Stimulated activated CD8-positive, alpha-beta memory T cell treated with anti-CD3 and anti-CD28 coated beads, Interleukin-4, amount 100 ng/mL, for 48 hours (primary cell): ENCODE measurements at regions not wholly inside any gene's neighbourhood (a gene's known extent, or its start where the extent isn't known, plus 50 kb on each side); places are given as distances from the start of the nearest gene placed in this dataset.
"Not testable (repeated sequence)": the region's sequence is repeated elsewhere in the genome, so short reads cannot be mapped to it uniquely, and the experiment has no call there.

Experiments
- DNase-seq: peaks from one replicate; pipeline ENCODE4 v3.0.0-alpha.2; 2020

DNA sequence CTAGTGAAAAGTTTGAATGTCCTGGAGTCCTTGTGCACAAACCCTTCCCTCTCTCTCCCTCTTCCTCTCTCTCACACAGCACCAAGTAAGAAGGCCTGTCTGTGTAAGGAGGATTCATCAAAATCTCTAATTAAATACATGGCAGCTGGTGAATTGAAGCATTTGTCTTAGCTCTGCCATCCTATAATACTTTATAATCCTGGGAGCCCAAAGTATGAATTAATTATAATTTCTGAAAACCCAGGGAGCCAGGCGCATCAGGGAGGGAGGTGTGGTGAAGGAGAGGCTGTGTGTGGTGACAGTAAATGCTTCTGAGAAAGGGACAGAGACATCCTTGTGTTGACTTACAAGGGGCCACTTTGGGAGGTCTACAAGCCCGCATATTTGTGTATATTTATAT, 691.4 kb upstream of the EEF2KMT start:
- DNase-seq = no peak

DNA sequence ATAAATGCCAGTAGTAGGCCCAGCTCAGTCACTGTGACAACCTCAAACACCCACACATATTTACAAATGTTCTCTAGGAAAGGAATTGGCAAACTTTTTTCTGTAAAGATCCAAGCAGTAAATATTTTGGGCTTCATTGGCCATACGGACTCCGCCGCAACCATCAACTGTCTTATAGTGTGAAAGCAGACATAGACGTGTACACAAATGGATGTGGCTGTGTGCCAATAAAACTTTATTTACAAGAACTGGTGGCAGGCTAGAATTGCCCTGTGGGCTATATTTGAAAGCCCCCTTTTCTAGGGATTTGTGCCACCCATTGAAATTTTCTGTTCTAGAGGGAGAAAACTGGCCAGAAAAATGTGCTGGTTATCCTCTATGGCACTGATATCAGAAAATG, 683.8 kb upstream of the EEF2KMT start:
- no peak for DNase-seq

DNA sequence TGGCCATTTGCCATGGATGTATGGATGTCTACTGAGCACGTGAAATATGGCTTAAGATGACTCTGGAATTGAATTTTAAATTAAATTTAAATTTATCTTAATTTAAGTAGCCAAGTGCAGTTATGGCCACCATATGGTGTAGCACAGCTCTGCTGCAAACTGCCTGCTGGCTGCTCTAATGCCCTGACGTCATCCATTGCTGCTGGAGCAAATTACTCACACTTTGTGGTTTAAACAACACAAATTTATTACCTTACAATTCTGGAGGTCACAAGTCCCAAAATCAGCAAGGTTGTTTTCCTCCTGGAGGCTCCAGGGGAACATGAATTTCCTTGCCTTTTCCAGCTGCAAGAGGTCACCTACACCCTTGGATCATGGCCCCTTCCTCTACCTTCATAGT, 679.3 kb upstream of the EEF2KMT start:
- no peak for DNase-seq

DNA sequence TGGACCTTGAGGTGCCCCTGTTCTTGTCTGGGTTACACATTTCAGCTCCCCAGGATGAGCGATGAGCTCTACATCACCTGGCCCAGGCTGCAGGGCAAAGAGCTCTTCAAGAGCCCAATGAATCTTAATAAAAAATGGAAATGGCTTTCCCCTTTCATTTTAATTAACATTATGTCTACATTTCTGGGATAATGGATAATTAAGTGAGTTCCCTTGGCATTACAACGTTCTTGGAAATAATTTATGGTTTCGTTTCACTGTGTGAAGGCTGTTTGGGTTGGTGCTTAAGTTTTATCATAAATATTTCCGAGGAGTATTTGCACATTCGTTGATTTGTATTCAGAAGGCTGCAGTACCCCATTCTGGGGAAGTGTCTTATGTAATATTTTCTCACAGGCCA, 678.3 kb upstream of the EEF2KMT start:
- DNase-seq = no peak

DNA sequence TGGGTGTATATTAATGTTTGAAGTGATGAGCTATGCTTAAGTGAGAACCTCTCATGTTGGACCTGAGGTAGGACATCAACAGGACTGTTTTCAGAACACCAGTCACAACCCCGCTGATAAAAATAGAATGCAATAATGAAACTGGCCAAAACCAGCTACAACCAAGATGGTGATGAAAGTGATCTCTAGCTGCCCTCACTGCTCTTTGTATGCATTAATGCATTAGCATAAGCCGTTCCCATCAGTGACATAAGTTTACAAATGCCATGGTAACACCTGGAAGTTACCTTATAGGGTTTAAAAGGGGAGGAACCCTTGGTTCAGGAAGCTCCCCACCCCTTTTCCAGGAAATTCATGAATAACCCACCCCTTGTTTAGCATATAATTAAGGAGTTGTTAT, 672.5 kb upstream of the EEF2KMT start:
- DNase-seq = no peak

DNA sequence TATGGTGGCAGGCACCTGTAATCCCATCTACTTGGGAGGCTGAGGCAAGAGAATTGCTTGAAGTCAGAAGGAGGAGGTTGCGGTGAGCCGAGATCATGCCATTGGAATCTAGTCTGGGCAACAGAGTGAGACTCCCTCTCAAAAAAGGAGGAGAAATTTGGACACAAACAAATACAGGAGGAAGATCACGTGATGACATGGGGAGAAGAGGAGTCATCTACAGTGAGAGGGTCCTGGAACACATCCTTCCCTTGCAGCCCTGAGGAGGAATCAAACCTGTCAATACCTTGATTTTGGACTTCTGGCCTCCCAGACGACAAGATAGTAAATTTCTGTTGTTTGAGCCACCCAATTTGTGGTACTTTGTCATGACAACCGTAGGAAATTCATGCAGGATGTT, 671.9 kb upstream of the EEF2KMT start:
- no peak for DNase-seq

DNA sequence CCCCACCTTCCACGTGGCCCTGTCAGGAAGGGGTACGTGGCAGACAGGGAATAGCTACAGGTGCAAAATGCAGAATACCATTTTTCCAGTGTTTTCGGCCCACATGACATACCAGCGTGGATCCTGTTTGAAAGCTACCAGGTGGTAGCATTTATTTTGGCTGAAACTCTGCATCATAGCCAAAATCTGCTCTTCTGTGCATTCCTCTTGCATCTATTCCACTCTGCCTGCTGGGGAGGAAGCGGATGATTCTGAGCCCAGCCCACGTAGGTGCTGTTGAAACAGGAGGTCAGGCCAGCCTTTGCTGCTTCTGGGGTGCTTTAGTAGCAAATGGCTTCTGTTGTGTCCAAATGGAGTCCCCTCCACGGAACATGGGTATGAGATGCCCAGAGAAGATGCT, 670.9 kb upstream of the EEF2KMT start:
- no peak for DNase-seq

DNA sequence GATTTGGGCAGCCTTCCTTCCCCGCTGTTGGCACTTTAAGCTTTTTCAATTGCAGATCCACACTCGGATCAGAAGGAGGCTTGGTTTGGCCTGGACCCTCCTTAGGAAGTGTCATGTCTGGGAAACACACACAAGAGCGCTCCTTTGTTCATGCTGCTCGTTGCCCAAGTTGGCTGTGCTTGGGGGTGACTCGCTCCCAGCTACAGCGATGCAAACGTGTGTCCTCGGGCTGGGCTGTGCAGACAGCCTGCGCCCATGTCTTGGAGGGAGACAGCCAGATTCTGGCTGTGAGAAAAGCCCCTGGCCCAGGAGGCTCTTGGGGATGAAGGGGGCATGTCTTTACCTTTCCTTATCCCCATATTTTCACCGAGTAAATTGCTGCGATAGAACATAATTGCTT, 665.6 kb upstream of the EEF2KMT start:
- no peak for DNase-seq

DNA sequence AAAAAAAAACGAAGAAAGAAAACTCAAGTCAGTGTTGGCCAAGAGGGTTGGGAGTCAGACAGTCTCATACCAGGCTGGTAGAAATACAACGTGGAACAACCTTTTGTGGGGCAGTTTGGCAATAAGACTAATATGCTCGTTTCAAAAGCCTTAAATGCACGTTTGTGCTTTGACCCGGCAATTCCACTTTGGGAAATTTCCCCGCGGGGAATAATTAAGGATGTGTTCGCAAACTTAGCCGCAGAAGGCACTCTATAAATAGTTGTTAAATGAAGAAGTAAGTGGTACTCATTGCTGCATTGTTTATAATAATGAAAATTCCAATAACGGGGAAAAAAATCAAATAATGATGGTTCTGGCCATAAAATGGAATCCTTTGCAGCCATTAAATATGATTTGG, 664.8 kb upstream of the EEF2KMT start:
- DNase-seq = no peak

DNA sequence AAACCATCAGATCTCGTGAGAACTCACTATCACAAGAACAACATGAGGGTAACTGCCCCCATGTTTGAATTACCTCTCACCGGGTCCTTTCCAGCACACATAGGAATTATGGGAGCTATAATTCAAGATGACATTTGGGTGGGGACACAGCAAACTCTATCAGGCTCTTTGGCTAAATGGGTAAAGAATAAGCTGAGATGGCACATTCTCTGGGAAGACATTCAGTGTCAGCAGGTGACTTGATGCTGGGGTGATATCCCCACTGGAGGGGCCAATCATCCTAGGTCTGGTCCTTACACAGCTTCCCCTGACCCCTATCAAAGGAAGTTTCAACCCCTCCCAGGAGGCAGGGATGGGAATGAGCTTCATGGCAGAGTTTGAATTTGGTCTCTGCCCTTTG, 664.0 kb upstream of the EEF2KMT start:
- DNase-seq = no peak

DNA sequence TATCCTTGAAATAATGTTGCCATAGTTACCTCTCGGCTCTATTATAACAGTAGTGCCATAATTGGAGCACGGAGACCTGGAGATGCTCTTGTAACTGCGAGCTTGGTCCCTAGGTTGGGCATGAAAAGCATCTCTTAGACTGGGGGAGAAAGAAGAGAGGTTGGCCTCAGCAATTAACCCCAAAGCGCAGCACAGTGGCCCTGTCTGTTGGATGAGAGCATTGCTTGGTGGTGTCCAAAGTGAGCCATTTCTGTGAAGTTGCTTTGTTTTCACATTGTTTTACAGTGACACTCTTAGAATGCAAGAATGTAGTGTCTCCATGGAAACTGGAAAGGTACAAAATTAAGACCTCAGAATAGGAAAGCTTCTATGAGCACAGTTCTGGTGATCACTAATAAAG, 660.7 kb upstream of the EEF2KMT start:
- DNase-seq = no peak

DNA sequence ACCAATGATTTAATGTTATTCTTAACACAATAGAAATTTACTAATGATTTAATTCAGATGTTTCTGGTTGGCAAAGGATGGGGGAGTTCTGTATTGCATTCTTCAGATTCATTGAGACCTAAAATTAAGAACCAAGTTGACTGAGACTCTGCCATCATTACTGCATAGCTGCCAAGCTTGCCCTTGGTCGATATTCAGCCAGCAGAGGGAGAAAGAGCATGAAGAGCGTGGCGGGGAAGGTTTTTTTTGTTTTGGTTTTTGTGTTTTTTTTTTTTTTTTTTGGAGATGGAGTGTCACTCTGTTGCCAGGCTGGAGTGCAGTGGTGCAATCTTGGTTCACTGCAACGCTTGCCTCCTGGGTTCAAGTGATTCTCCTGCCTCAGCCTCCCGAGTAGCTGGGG, 659.4 kb upstream of the EEF2KMT start:
- DNase-seq = no peak

DNA sequence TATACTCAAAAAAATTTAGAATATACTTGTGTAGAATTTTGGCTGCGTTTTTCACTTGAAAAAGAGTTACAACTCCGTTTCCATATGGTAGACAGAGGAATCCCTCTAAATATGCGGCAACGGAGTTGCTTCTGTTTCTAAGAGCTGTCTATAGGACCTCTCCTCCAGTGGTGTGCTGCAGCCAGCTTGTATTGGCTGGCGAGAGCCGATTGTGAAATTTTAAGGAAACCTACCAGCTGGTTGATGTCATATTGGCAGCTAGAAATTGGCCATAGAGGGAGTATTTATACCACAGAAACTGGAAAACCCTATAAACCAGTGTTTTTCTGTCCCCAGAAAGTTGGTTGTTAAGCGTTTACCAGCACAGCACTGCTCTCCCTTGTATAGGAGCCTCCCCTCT, 655.8 kb upstream of the EEF2KMT start:
- no peak for DNase-seq

DNA sequence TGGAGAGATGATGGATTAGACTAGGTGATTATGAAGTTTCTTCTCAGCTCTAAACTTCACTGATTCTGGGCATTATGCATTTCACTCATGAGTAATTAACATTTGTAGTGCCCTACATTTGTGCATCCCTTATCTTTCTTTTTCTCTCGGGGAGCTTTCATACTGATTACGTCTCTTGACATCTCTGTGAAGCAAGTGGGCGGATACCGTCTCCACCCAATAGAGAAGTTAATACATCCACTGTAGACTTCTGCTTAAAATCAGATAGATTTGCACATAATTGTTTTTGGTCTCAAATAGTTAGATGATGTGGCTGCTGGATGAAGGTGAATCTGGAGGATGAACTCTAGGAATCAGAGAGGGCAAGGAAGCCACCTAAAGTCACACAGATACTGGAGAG, 653.6 kb upstream of the EEF2KMT start:
- no peak for DNase-seq

DNA sequence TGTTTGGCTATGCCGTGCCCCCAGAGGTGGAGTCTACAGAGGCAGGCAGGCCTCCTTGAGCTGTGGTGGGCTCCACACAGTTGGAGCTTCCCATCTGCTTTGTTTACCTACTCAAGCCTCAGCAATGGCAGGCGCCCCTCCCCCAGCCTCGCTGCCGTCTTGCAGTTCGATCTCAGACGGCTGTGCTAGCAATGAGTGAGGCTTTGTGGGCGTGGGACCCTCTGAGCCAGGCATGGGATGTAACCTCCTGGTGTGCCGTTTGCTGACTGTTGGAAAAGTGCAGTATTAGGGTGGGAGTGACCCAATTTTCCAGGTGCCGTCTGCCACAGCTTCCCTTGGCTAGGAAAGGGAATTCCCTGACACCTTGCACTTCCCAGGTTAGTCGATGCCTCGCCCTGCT, 652.8 kb upstream of the EEF2KMT start:
- not testable (repeated sequence) for DNase-seq

DNA sequence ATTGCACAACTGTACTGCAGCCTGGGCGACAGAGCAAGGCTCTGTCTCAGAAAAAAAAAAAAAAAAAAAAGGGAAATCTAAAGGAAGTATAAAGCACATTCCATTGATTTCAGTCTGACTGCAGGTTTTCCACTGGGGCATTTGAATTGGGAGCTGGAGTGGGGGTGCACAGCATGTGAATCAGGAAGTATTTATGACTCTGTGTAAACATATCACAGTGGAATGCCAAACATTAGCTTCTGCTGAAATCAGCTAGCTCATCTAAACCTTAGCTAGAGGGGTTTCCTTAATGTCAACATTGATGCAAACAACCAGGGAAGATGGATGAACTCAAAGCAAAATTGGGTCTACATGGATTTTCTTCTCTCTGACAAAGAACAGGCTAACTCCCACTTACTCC, 641.0 kb upstream of the EEF2KMT start:
- no peak for DNase-seq

DNA sequence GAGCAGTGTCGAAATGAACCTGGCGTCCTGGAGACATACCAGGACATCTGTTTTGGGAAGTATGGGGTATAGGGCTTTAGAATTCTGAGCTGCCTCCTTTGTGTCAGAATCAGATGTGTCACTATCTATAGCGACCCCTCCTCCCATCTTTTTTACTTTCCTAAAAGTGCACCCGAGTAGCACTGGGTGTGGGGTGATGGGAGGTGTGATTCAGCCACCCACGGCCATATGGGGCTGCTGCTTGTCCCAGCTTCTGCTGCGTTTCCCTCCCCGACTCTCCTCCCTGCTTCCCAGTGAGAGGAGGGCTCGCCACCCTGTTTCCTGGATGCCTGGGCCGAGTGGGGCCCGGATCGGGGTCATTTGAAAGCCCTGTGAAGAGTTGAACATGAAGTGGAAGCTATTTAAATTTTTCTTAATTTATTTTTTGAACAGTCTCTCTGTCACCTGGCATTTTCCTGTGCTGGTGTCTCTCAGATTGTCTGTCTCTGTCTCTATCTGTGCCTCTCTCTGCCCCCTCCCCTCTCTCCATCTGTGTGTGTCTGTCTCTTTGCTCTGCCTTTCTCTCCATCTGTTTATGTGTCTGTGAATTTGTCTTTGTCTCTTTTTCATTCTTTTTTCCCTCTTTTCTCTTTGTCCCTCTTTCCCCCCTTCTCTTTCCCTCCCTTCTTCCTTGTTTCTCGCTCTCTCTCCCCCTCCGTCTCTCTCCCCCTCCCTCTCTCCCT, 638.8 kb upstream of the EEF2KMT start:
- DNase-seq = no peak

DNA sequence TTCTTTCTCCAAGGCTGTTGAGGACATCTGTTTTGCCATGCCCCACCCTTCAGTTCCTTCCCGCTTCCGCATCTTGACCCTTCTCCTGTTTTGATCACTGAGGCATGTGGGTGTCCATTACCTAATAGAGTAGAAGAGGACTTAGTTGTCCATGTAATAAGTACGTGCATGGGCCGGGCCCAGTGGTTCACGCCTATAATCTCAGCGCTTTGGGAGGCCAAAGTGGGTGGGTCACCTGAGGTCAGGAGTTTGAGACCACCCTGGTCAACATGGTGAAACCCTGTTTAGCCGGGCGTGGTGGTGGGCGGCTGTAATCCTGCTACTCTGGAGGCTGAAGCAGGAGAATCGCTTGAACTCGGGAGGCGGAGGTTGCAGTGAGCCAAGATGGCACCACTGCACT, 637.8 kb upstream of the EEF2KMT start:
- DNase-seq = no peak

DNA sequence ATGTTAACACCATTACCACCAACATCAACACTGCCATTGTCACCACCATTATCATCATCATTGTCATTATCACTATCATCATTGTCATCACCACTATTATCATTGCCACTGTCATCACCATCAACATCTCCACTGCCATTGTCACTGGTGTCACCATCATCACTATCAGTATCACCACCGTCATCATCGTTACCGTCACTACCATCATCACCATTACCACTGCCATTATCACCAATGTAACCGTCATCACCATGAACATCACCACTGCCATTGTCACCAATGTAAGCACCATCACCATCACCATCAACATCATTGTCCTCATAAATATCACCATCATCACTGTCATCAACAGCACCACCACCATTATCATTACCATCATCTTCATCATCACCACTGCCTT, 633.2 kb upstream of the EEF2KMT start:
- DNase-seq = no peak

DNA sequence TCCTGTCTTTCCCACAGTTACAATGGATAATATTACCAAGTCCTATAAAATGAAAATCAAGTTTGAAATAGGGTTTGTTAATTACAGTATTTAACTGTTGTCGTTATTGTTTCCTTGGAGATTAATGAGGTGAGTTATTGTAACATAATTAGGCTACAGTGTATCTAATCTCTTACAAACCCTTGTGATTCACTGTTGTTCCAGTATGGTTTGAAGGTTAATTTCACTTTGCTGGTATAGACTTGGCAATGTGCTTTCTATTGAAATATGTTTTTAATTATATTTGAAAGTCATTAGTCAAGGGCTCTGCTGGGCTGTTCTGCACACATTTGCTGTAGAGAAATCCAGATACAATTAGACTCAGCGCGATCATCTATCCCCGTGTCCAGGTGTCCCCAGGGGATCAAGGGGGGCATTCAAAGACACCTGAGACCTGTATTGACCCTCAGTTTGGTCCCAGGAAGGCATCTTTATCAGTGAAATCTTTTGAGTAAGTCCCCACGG, 624.6 kb upstream of the EEF2KMT start:
- no peak for DNase-seq

DNA sequence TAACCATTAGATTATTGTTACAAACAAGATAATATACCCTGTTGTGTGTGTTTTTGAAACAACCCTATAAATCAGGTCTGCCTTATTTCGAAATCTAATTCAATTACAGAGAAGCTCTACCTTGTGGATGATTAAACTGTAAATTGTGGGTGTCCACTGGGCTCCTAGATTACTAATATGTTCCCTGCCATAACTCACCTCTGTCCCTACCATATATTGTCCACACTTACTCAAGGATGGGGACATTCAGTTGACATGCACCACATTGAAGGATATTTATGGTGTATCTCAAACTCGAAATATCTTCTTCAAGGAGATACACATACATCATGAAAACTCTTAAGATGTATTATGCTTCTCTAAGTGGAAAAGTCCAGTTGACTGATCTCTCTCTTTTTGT, 617.6 kb upstream of the EEF2KMT start:
- DNase-seq = no peak

DNA sequence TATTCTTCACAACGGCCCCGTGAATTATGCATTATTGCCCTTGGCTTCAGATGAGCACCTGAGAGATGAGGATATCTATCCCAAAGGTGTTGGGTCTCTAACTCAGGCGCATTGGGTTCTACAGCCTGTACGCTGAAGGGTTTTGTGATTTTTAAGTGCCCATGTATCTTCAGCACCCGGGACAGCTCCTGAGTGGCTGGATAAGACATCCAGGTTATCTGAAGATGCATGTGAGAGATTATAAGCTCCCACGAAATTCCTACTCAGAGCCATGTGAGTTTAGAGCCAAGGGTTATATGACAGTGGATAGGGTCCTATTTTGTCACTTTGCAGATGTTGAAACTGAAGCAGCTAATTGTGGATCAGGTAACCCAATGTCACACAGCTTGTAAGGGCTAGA, 612.3 kb upstream of the EEF2KMT start:
- no peak for DNase-seq

DNA sequence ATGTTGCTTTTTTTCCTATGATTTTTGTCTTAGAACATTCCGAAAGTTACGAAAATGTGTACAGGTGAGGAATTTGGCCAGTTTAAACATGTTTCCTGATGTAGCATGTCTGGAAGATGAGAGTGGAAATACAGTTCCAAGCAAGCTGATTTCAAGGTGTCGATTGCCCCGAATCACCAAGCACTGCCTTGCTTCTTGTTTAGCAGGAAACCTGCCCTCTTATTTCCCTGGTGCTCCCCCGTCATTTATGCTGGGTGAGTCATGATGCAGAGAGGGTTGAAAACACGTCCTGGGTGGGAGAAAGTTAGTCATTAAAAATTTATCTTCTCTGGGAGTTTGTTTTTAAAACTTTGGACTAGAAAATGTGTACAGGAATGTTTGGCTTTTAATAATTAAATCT, 608.6 kb upstream of the EEF2KMT start:
- DNase-seq = no peak

DNA sequence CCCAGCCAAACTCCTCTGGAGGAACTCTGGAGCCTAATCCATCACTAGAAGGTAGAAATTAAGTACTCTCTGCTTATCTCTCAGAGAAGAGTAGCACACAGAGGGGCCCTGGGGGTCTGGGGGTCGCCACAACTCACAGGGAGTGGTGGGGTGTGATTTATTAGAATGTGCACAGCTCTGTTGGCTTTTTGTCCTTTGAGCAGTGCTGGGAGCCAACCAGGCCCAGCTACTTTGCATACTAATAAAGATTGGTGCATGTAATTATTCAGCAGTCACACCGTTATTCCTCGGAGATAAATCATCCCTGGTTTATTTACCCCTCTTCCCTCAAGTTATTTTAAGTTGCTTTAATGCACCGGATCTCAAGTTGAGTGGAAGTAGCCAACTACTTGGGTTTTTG, 606.7 kb upstream of the EEF2KMT start:
- DNase-seq = no peak

DNA sequence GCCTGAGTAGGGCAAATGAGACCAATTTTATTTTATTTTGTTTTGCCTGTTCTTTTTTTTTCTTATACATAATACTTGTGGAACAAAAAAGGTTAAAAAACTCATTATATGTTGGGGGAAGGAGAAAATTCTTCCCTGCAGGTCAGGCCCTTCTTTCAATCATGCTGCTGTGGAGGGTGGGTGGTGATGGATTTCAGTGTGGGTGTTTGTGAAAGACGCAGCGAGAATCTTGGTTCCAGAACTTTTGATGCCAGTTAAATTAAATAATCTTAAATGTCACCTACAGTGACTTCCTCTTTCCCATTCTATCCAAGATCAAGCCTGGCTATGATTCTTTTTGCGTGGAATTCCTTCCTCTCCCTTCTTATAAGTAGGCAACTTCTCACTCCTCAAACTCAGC, 595.8 kb upstream of the EEF2KMT start:
- no peak for DNase-seq

DNA sequence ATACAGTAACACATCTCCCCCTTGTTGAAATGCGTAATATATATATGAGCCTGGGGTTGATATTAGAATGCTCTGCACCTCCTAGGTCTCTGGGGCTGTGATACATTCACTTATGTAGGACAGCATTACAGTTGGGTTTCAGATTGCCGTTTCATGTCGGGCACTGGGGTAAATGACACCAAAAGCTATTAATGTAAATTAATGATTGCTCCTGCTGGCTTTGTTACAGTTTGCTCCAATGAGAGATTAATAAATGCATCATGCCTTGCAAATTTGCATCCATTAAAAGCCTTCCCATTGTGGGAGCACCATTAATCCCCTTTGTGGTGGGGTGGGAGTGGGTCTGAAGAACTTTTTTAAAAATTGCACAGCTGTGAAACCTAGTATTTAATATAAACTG, 584.4 kb upstream of the EEF2KMT start:
- DNase-seq = no peak
